GM19372 (cell line): ENCODE measurements at regions not wholly inside any gene's neighbourhood (a gene's known extent, or its start where the extent isn't known, plus 50 kb on each side); places are given as distances from the start of the nearest gene placed in this dataset.

ENCODE experiments used
- ATAC-seq: cut with Tn5 transposase; IDR thresholded peaks from one replicate; pipeline ENCODE4 v1.9.1; 2021; ENCODE audit warnings: mild to moderate bottlenecking, low read depth, moderate library complexity; ENCODE audit not compliant: unreplicated experiment

GRCh38 chr14:71638523-71639196 lies 293.6 kb upstream of the RGS6 start:
- no peak for ATAC-seq

GRCh38 chr14:71642715-71643114 lies 289.5 kb upstream of the RGS6 start:
- no peak for ATAC-seq

- ATAC-seq = no peak
These were observed 286.6 kb upstream of the RGS6 start for GRCh38 chr14:71645656-71646055.

- ATAC-seq = no peak
These were observed 285.7 kb upstream of the RGS6 start for GRCh38 chr14:71646518-71646917.

- ATAC-seq = no peak
These were observed 285.0 kb upstream of the RGS6 start for GRCh38 chr14:71647086-71647784.

- no peak for ATAC-seq
These were observed 283.5 kb upstream of the RGS6 start for GRCh38 chr14:71648725-71649124.

- ATAC-seq = no peak
These were observed 282.0 kb upstream of the RGS6 start for GRCh38 chr14:71650187-71650755.

GRCh38 chr14:71651228-71651627 lies 281.0 kb upstream of the RGS6 start:
- no peak for ATAC-seq

GRCh38 chr14:71652368-71652767 lies 279.9 kb upstream of the RGS6 start:
- no peak for ATAC-seq

GRCh38 chr14:71654810-71655209 lies 277.4 kb upstream of the RGS6 start:
- ATAC-seq = no peak

GRCh38 chr14:71658261-71658860 lies 273.9 kb upstream of the RGS6 start:
- no peak for ATAC-seq

GRCh38 chr14:71659159-71659558 lies 273.1 kb upstream of the RGS6 start:
- ATAC-seq = no peak

GRCh38 chr14:71661441-71661840 lies 270.8 kb upstream of the RGS6 start:
- no peak for ATAC-seq

GRCh38 chr14:71662291-71662790 lies 269.9 kb upstream of the RGS6 start:
- ATAC-seq = no peak

GRCh38 chr14:71665157-71665556 lies 267.1 kb upstream of the RGS6 start:
- ATAC-seq = no peak

- no peak for ATAC-seq
These were observed 266.4 kb upstream of the RGS6 start for GRCh38 chr14:71665781-71666180.

- ATAC-seq = no peak
These were observed 265.6 kb upstream of the RGS6 start for GRCh38 chr14:71666571-71667145.

- ATAC-seq = no peak
These were observed 263.9 kb upstream of the RGS6 start for GRCh38 chr14:71668186-71668912.

- ATAC-seq = no peak
These were observed 259.6 kb upstream of the RGS6 start for GRCh38 chr14:71672596-71672995.

GRCh38 chr14:71675126-71675899 lies 256.9 kb upstream of the RGS6 start:
- no peak for ATAC-seq
